ENCODE measurements at regions not wholly inside any gene's neighbourhood (a gene's known extent, or its start where the extent isn't known, plus 50 kb on each side); places are given as distances from the start of the nearest gene placed in this dataset.

DNA sequence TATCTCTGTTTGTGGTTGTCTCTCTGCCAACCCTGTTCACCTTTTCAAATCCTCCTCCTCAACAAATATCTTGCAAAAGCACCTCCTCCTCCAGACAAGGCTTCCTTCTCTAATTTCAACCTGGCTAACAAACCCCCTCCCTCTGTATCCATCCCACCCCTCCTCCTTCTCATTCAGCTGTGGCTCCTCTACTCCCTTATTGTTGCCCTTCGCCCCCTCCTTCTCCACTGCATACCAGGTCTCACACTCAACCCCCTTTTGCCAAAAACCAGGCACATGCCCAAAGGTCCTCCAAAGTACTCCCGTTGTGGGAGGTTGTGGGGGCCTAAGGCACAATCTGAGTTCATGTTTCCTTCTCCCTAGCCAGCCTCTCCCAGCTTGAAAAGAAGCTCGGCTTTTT, 110.6 kb downstream of the JRKL start:
- TF ChIP-seq POLR2A (IDR thresholded peaks at IDR 0.05; ENCODE audit: low read depth, low read length) (no peak), POLR2AphosphoS5 (IDR thresholded peaks at IDR 0.05; ENCODE audit: low read depth, low read length) (no peak), TAF1 (IDR thresholded peaks at IDR 0.05; ENCODE audit: low read depth, low read length) (no peak)

Data from GM12891 (cell line).